Loucy (cell line): ENCODE measurements at regions not wholly inside any gene's neighbourhood (a gene's known extent, or its start where the extent isn't known, plus 50 kb on each side); places are given as distances from the start of the nearest gene placed in this dataset.
A peak's percentile ranks its signal among the peaks of the same experiment; 100 is the strongest.

ENCODE experiments used
- H2AFZ ChIP-seq: fragments of 200-600 bp; sonication (generic); 2 replicates; pipeline ENCODE4 v1.6.0; 2016; ENCODE audit warnings: antibody characterized with exemption, mild to moderate bottlenecking, low read length, moderate library complexity
- H3F3A ChIP-seq: fragments of 200-600 bp; 2 replicates; pipeline ENCODE4 v1.6.0; 2016; ENCODE audit warnings: antibody characterized with exemption, low read depth, mild to moderate bottlenecking
- H3K27me3 ChIP-seq: fragments of 200-600 bp; sonication (generic); 2 replicates; pipeline ENCODE4 v1.6.1; 2014; ENCODE audit warnings: low read length, mild to moderate bottlenecking; ENCODE audit not compliant: insufficient read depth, poor library complexity, severe bottlenecking
- H3K36me3 ChIP-seq: fragments of 200-600 bp; sonication (generic); 2 replicates; pipeline ENCODE4 v1.6.1; 2016; ENCODE audit warnings: low read length; ENCODE audit not compliant: insufficient read depth
- H3K4me1 ChIP-seq: fragments of 200-600 bp; sonication (generic); 2 replicates; pipeline ENCODE4 v1.5.1; 2014; ENCODE audit warnings: low read length, mild to moderate bottlenecking; ENCODE audit not compliant: insufficient read depth, poor library complexity, severe bottlenecking
- H3K4me2 ChIP-seq: fragments of 200-600 bp; sonication (generic); 2 replicates; pipeline ENCODE4 v1.6.0; 2014; ENCODE audit warnings: antibody characterized with exemption, low read length, low read depth, mild to moderate bottlenecking; ENCODE audit not compliant: poor library complexity, severe bottlenecking
- H3K4me3 ChIP-seq: fragments of 200-600 bp; sonication (generic); 2 replicates; pipeline ENCODE4 v1.5.1; 2014; ENCODE audit warnings: low read length, mild to moderate bottlenecking, mixed read lengths; ENCODE audit not compliant: poor library complexity, severe bottlenecking
- H3K79me2 ChIP-seq: fragments of 200-600 bp; sonication (generic); 2 replicates; pipeline ENCODE4 v1.6.1; 2014; ENCODE audit warnings: low read length; ENCODE audit not compliant: insufficient read depth
- H3K9ac ChIP-seq: fragments of 200-600 bp; sonication (generic); 2 replicates; pipeline ENCODE4 v1.6.0; 2014; ENCODE audit warnings: mild to moderate bottlenecking, low read depth, low read length, moderate library complexity; ENCODE audit not compliant: poor library complexity, severe bottlenecking
- H3K9me2 ChIP-seq: fragments of 200-600 bp; sonication (generic); replicated peaks from 2 replicates; pipeline ENCODE4 v1.6.1; 2016; ENCODE audit warnings: low read depth, low read length, mixed read lengths
- H3K9me3 ChIP-seq: fragments of 200-600 bp; sonication (generic); 2 replicates; pipeline ENCODE4 v1.6.1; 2014; ENCODE audit warnings: mild to moderate bottlenecking, antibody characterized with exemption, low read length, low read depth; ENCODE audit not compliant: insufficient read depth
- H4K20me1 ChIP-seq: fragments of 200-600 bp; sonication (generic); 2 replicates; pipeline ENCODE4 v1.6.0; 2014; ENCODE audit warnings: antibody characterized with exemption, low read length, mild to moderate bottlenecking; ENCODE audit not compliant: insufficient read depth, poor library complexity, severe bottlenecking
- CTCF ChIP-seq: fragments of 200-600 bp; sonication (generic); conservative IDR thresholded peaks from 2 replicates; pipeline ENCODE4 v1.5.1; 2014; ENCODE audit warnings: mild to moderate bottlenecking, antibody characterized with exemption, low read length
- EZH2phosphoT487 ChIP-seq: fragments of 200-600 bp; IDR thresholded peaks from 2 replicates; pipeline ENCODE4 v1.6.1; 2018; ENCODE audit warnings: antibody characterized with exemption, mild to moderate bottlenecking, moderate library complexity, borderline replicate concordance

DNA sequence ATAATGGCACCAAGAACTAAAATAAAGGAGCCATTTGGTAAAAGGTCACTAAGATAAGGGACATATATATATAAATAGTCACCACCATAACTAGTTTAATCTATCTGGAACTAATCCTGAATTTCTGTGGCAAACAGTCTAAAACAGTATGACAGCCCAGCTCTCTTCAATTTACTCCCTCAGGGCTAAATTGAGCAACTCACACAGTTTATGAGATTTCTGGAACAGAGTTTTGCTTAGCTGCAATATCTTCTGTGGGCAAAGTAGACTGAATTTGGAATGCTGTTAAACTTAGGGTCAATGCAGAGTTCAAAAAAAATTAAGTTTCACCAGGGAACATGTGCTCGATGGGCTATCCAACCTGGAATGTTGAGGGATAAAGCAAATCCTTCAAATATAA is 70.1 kb upstream of the VEPH1 start:
- no peak overlapping the region for H2AFZ ChIP-seq
- H3K4me1 ChIP-seq, result no peaks in the 10 kb centered on the region
- H3K36me3 ChIP-seq, result no peaks in the 10 kb centered on the region
- no peaks in the 10 kb centered on the region for H3K79me2 ChIP-seq
- H3K9ac ChIP-seq, result no peak overlapping the region
- no peak overlapping the region for H3K4me2 ChIP-seq
- no peaks in the 10 kb centered on the region for H3K9me2 ChIP-seq
- H3K27me3 ChIP-seq, result no peaks in the 10 kb centered on the region
- no peaks in the 10 kb centered on the region for H4K20me1 ChIP-seq
- no peak for TF ChIP-seq EZH2phosphoT487
- TF ChIP-seq CTCF, result no peak
- no peaks in the 10 kb centered on the region for H3F3A ChIP-seq
- no peak overlapping the region for H3K4me3 ChIP-seq
- H3K9me3 ChIP-seq, result no peaks in the 10 kb centered on the region

- Histone ChIP-seq H3K9ac (no peak overlapping the region), H3F3A (no peaks in the 10 kb centered on the region)
Observed at GRCh38 chr3:157572559-157573270, 69.5 kb upstream of the VEPH1 start.

DNA sequence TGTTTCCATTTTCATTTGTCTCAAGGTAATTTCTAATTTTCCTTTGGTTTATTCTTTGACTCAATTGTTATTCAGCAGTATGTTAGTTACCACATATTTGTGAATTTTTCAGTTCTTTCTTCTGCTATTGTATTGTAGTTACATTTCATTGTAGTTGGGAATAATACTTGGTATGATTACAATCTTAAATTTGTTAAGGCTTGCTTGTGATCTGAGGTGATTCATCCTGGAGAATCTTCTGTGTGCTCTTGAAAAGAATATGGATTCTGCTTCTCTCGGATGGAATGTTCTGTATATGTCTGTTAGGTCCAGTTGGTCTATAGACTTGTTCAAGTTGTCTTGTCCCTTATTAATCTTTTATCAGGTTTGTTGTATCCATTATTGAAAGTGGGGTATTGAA is 63.4 kb upstream of the VEPH1 start:
- Histone ChIP-seq H3K9me3 (no peaks in the 10 kb centered on the region), H4K20me1 (no peaks in the 10 kb centered on the region), H3F3A (no peaks in the 10 kb centered on the region), H3K27me3 (no peaks in the 10 kb centered on the region), H3K9ac (no peak overlapping the region), H3K4me3 (no peak overlapping the region), H3K9me2 (no peaks in the 10 kb centered on the region), H3K36me3 (no peaks in the 10 kb centered on the region), H3K79me2 (no peaks in the 10 kb centered on the region), H3K4me1 (no peaks in the 10 kb centered on the region), H2AFZ (no peak overlapping the region), H3K4me2 (no peak overlapping the region)
- no peak for TF ChIP-seq CTCF
- no peak for TF ChIP-seq EZH2phosphoT487

More at GRCh38 chr3:157572559-157573270, 69.5 kb upstream of the VEPH1 start:
- Histone ChIP-seq H3K27me3 (no peaks in the 10 kb centered on the region), H3K4me1 (no peaks in the 10 kb centered on the region), H3K79me2 (no peaks in the 10 kb centered on the region), H3K9me3 (no peaks in the 10 kb centered on the region), H2AFZ (no peak overlapping the region), H3K4me3 (no peak overlapping the region), H3K36me3 (no peaks in the 10 kb centered on the region), H4K20me1 (no peaks in the 10 kb centered on the region), H3K9me2 (no peaks in the 10 kb centered on the region), H3K4me2 (no peak overlapping the region)
- TF ChIP-seq EZH2phosphoT487 (no peak), CTCF (peak; percentile 96)
